Peyer's patch (tissue), 4 donors: ENCODE measurements at regions not wholly inside any gene's neighbourhood (a gene's known extent, or its start where the extent isn't known, plus 50 kb on each side); places are given as distances from the start of the nearest gene placed in this dataset.

Experiments used
- DNase-seq, 3 donors: peaks; one replicate each; pipeline ENCODE4 v3.0.0-alpha.2; 2017 to 2019
- H3K27ac ChIP-seq, 4 donors: fragments of 200-600 bp; sonication (generic); one replicate each; pipeline ENCODE4 v1.5.1; 2016 to 2019
- H3K27me3 ChIP-seq, 2 donors: fragments of 200-600 bp; sonication (generic); one replicate each; pipeline ENCODE4 v1.5.1; 2019
- H3K36me3 ChIP-seq, 3 donors: fragments of 200-600 bp; sonication (generic); one replicate each; pipeline ENCODE4 v1.5.1; 2016 to 2019
- H3K4me1 ChIP-seq, 4 donors: fragments of 200-600 bp; sonication (generic); one replicate each; pipeline ENCODE4 v1.5.1; 2016 to 2019
- H3K4me3 ChIP-seq, 4 donors: fragments of 200-600 bp; sonication (generic); 1 replicate in 3 of 4; 2 replicates in 1 of 4; pipeline ENCODE4 v1.5.1; 2016 to 2019; ENCODE audit warnings: mild to moderate bottlenecking in 1 of 4
- H3K9me3 ChIP-seq, 4 donors: fragments of 200-600 bp; sonication (generic); one replicate each; pipeline ENCODE4 v1.5.1; 2016 to 2019; ENCODE audit warnings: mild to moderate bottlenecking in 1 of 4
- POLR2A ChIP-seq, 2 donors: fragments of 450-650 bp; IDR thresholded peaks; one replicate each; pipeline ENCODE4 v1.5.1; 2017; ENCODE audit warnings: antibody characterized with exemption in 2 of 2, mild to moderate bottlenecking in 2 of 2, moderate library complexity in 2 of 2
- TF ChIP-seq, protein P1 (sequence below), 6 experiments: fragments of 450-650 bp in 4 of 6; fragments of 200-600 bp in 2 of 6; sonication (generic) in 1 of 6; IDR thresholded peaks; one replicate each; pipeline ENCODE4 v1.5.1; 2017 to 2019; ENCODE audit warnings: antibody characterized with exemption in 6 of 6, mild to moderate bottlenecking in 3 of 6, moderate library complexity in 1 of 6

DNA sequence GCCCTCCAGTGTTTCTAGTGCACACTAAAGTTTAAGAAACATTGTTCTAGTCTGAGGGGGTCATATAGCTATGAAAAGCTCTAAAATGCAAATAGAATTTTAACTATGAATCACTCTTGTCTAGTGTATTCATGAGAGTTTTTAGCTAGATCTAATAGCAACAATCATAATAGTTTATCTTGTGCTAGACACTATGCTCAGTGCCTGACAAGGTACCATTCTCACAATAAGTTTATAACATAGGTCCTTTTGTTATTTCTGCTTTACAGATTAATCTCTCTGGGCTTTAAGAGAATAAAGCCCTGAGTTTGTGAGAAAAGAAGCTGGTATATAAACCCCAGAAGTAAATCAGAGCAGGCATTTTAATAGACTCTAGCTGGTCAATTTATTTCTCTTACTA is 2120.7 kb downstream of the MAT2B start:
- Histone ChIP-seq H3K36me3 (no peaks in the 10 kb centered on the region), H3K4me1 (no peaks in the 10 kb centered on the region), H3K4me3 (no peak overlapping the region), H3K9me3 (no peaks in the 10 kb centered on the region), H3K27ac (no peak overlapping the region), H3K27me3 (no peaks in the 10 kb centered on the region)
- no peak for DNase-seq
- no peak for TF ChIP-seq POLR2A (IDR thresholded peaks at IDR 0.05)
- TF ChIP-seq, protein P1, sequence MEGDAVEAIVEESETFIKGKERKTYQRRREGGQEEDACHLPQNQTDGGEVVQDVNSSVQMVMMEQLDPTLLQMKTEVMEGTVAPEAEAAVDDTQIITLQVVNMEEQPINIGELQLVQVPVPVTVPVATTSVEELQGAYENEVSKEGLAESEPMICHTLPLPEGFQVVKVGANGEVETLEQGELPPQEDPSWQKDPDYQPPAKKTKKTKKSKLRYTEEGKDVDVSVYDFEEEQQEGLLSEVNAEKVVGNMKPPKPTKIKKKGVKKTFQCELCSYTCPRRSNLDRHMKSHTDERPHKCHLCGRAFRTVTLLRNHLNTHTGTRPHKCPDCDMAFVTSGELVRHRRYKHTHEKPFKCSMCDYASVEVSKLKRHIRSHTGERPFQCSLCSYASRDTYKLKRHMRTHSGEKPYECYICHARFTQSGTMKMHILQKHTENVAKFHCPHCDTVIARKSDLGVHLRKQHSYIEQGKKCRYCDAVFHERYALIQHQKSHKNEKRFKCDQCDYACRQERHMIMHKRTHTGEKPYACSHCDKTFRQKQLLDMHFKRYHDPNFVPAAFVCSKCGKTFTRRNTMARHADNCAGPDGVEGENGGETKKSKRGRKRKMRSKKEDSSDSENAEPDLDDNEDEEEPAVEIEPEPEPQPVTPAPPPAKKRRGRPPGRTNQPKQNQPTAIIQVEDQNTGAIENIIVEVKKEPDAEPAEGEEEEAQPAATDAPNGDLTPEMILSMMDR (IDR thresholded peaks at IDR 0.05), result no peak

DNA sequence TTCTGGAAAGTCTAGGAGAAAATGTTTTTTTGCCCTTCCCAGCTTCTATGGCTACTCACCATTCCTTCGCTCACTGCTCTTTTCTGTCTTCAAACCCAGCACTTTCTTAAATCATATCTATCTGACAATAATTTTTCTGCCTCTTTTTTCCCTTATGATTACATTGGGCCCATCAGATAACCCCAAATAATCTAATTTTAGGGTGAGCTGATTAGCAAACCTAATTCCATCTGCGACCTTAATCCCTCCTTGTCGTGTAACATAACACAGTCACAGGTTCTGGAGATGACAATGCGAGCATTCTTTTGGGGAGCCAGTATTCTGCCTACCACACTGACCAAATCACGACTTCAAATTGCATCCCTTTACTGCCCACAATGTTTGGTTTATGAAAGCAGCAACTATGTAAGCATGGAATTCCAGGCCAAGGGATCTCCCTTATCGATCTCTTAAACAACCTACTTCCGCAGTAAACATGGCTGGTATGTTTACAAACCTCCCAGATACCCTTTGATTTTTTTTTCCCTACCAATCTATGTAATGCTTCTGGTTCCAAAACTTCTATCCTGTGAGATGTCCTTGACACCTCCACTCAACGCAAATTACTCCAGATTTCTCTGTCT is 2122.2 kb downstream of the MAT2B start:
- no peak for DNase-seq
- Histone ChIP-seq H3K27me3 (no peaks in the 10 kb centered on the region), H3K27ac (no peak overlapping the region), H3K4me3 (no peak overlapping the region), H3K36me3 (no peaks in the 10 kb centered on the region), H3K9me3 (no peaks in the 10 kb centered on the region), H3K4me1 (no peaks in the 10 kb centered on the region)
- no peak for TF ChIP-seq POLR2A (IDR thresholded peaks at IDR 0.05)
- TF ChIP-seq, protein P1 (IDR thresholded peaks at IDR 0.05), result no peak

DNA sequence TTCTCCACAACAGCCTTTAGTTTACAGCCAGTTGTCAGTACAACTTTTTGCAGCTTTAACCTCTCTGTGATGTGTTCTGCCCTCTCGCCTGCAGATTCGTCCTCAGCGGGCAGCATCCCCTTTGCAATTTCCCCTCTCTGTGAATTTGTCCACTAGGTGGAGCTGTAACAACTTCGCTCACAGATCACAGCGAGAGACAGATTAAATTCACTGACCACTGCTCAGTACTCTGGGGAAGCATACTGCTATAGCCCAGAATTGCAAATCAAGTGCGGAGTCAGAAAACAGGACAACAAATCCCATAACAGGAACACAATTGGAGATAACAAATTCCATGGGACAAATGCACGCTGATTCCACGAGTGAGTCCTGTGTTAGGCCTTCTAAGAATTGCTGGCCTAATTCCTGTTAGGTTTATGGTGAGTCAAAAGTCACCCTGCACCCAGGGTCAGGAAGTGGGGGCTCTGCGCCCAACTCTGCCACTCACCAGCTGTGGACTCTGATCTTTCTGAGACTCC is 2124.9 kb downstream of the MAT2B start:
- Histone ChIP-seq H3K36me3 (no peaks in the 10 kb centered on the region), H3K9me3 (no peaks in the 10 kb centered on the region), H3K27me3 (no peaks in the 10 kb centered on the region), H3K27ac (no peak overlapping the region), H3K4me1 (no peaks in the 10 kb centered on the region), H3K4me3 (no peak overlapping the region)
- DNase-seq, result peak in 1 of 3 donors; percentile 65
- no peak for TF ChIP-seq POLR2A (IDR thresholded peaks at IDR 0.05)
- TF ChIP-seq, protein P1 (IDR thresholded peaks at IDR 0.05), result peak in 4 of 6 experiments; percentile 53 to 63 (median 62)

DNA sequence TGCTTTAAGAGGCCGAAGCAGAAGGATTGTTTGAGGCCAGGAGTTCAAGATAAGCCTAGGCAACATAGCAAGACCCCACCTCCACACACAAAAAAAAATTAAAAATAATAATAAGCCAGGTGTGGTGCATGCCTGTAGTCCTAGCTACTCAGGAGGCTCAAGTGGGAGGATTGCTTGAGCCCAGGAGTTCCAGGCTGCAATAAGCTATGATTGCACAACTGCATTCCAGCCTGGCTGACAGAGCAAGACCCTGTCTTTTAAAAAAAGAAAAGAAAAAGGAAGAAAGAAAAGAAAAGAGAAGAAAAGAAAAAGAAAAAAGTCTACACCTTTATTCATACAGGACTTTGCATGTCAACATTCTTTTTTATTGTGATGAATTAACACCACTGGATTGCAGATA is 2125.8 kb downstream of the MAT2B start:
- DNase-seq, result no peak
- H3K27ac ChIP-seq, result no peak overlapping the region
- no peaks in the 10 kb centered on the region for H3K36me3 ChIP-seq
- H3K27me3 ChIP-seq, result no peaks in the 10 kb centered on the region
- H3K9me3 ChIP-seq, result no peaks in the 10 kb centered on the region
- TF ChIP-seq POLR2A (IDR thresholded peaks at IDR 0.05), result no peak
- TF ChIP-seq, protein P1 (IDR thresholded peaks at IDR 0.05), result no peak
- H3K4me1 ChIP-seq, result no peaks in the 10 kb centered on the region
- no peak overlapping the region for H3K4me3 ChIP-seq

DNA sequence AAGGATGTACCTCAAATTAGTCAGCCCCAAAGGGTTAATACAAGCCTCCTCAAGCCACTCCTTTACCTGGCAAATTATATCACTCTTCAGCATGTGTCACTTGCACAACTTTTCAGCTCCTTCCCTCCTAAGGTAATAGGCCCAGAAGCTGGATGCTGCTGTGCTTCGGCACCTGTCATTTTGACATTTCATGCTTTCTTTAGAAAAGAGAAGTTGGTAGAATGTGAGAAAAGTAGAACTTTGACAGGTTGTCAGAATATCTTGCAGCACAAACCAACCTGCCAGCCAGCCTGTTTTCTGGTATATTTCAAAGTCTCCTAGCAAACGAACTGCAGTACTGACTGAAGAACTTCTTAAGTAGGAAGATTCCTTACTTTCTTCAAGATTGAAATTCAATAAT is 2136.9 kb downstream of the MAT2B start:
- TF ChIP-seq, protein P1 (IDR thresholded peaks at IDR 0.05), result no peak
- TF ChIP-seq POLR2A (IDR thresholded peaks at IDR 0.05), result no peak
- Histone ChIP-seq H3K27me3 (no peaks in the 10 kb centered on the region), H3K27ac (no peak overlapping the region), H3K4me1 (no peaks in the 10 kb centered on the region), H3K9me3 (no peaks in the 10 kb centered on the region), H3K36me3 (no peaks in the 10 kb centered on the region), H3K4me3 (no peak overlapping the region)
- no peak for DNase-seq
